ENCODE measurements at regions not wholly inside any gene's neighbourhood (a gene's known extent, or its start where the extent isn't known, plus 50 kb on each side); places are given as distances from the start of the nearest gene placed in this dataset.
A peak's percentile ranks its signal among the peaks of the same experiment; 100 is the strongest.

DNA sequence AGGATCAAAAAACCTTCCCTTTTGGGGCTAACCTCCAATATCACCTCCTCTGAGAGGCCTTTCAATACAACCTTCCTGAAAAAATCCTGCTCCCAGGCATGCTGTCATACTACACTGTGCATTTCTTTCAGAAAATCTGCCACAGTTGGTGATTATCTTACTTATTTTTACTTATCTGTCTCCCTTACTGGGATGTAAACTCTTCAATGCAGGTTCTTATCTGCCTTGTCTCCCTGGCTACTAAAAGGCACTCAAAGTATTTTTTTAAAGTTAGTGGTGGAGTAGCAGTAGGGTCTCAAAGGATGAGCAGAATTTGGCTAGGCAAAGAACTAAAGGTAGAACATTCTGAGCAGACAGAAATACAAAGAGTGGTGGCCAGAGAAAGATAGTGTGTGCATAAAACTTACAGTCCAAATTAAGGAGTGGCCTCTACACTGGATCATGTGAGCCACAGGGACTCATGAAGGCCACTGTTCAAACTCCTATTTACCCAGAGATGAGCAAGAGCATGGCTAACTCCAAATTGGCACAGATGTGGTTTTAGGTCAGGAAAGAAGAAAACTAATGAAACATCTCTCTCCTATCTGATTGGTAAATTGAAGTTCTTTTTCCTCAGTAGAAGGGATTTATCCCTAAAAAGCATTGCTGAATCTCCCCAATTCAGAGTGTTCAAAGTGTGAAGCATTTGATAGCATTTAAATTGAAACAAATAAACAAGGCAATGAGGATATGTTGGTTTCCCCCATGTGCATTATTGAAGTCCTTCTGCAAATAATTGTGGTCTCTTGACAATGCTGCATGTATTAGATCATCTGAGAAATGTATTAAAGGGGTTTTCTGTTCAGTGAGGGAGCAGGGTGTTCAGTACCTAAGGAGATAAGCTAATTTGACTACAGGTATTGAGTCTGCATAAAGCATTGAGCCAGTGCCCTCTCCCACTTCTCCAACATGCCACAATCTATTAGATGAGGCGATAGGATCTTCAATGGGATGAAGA is 285.5 kb downstream of the MREG start (continued):
- TF ChIP-seq, protein P1, sequence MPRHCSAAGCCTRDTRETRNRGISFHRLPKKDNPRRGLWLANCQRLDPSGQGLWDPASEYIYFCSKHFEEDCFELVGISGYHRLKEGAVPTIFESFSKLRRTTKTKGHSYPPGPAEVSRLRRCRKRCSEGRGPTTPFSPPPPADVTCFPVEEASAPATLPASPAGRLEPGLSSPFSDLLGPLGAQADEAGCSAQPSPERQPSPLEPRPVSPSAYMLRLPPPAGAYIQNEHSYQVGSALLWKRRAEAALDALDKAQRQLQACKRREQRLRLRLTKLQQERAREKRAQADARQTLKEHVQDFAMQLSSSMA (CRISPR knock-in tag; IDR thresholded peaks at IDR 0.05), result no peak
- no peak for TF ChIP-seq ZNF7 (CRISPR knock-in tag; IDR thresholded peaks at IDR 0.05)
- TF ChIP-seq ARHGAP35 (CRISPR knock-in tag; IDR thresholded peaks at IDR 0.05; ENCODE audit: borderline replicate concordance), result no peak
- no peak for TF ChIP-seq ZNF317 (CRISPR knock-in tag; IDR thresholded peaks at IDR 0.05)
- no peak for TF ChIP-seq ZNF253 (CRISPR knock-in tag; IDR thresholded peaks at IDR 0.05; ENCODE audit: borderline replicate concordance)
- TF ChIP-seq REPIN1 (CRISPR knock-in tag; IDR thresholded peaks at IDR 0.05; ENCODE audit: borderline replicate concordance, low read depth), result no peak
- TF ChIP-seq ATF7-NPFF (CRISPR knock-in tag; IDR thresholded peaks at IDR 0.05; ENCODE audit: low read depth), result no peak
- no peak for TF ChIP-seq ZKSCAN5 (CRISPR knock-in tag; IDR thresholded peaks at IDR 0.05)
- no peak for TF ChIP-seq ZNF577 (CRISPR knock-in tag; IDR thresholded peaks at IDR 0.05; ENCODE audit: borderline replicate concordance, low read depth)
- no peak for TF ChIP-seq ZNF672 (CRISPR knock-in tag; IDR thresholded peaks at IDR 0.05)
- no peak for TF ChIP-seq ZSCAN29 (CRISPR knock-in tag; conservative IDR thresholded peaks at IDR 0.05)
- TF ChIP-seq, protein P2, sequence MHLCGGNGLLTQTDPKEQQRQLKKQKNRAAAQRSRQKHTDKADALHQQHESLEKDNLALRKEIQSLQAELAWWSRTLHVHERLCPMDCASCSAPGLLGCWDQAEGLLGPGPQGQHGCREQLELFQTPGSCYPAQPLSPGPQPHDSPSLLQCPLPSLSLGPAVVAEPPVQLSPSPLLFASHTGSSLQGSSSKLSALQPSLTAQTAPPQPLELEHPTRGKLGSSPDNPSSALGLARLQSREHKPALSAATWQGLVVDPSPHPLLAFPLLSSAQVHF (CRISPR knock-in tag; IDR thresholded peaks at IDR 0.05), result no peak
- TF ChIP-seq FOXA1 (IDR thresholded peaks at IDR 0.05), result no peak
- peak; percentile 81 for TF ChIP-seq FOXA1 (CRISPR knock-in tag; IDR thresholded peaks at IDR 0.05)
- no peak for TF ChIP-seq CENPT (CRISPR knock-in tag; IDR thresholded peaks at IDR 0.05; ENCODE audit: low read depth)
- no peak for TF ChIP-seq TRIM24 (CRISPR knock-in tag; IDR thresholded peaks at IDR 0.05)
- TF ChIP-seq WIZ (CRISPR knock-in tag; IDR thresholded peaks at IDR 0.05), result no peak
- no peak for TF ChIP-seq NCOA2 (CRISPR knock-in tag; IDR thresholded peaks at IDR 0.05)
- no peak for TF ChIP-seq RFX5 (IDR thresholded peaks at IDR 0.05; ENCODE audit: low read depth, low read length)
- TF ChIP-seq, protein P3, sequence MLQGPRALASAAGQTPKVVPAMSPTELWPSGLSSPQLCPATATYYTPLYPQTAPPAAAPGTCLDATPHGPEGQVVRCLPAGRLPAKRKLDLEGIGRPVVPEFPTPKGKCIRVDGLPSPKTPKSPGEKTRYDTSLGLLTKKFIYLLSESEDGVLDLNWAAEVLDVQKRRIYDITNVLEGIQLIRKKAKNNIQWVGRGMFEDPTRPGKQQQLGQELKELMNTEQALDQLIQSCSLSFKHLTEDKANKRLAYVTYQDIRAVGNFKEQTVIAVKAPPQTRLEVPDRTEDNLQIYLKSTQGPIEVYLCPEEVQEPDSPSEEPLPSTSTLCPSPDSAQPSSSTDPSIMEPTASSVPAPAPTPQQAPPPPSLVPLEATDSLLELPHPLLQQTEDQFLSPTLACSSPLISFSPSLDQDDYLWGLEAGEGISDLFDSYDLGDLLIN (CRISPR knock-in tag; IDR thresholded peaks at IDR 0.05; ENCODE audit: borderline replicate concordance), result no peak
- TF ChIP-seq HNF4A (CRISPR knock-in tag; IDR thresholded peaks at IDR 0.05), result peak; percentile 66
- no peak for TF ChIP-seq NR1H2 (CRISPR knock-in tag; IDR thresholded peaks at IDR 0.05; ENCODE audit: borderline replicate concordance, low read depth)
- TF ChIP-seq GFI1 (CRISPR knock-in tag; IDR thresholded peaks at IDR 0.05; ENCODE audit: borderline replicate concordance), result 0 out of 2 replicates have a peak, but pooled peaks have one; percentile 27
- TF ChIP-seq, protein P4, sequence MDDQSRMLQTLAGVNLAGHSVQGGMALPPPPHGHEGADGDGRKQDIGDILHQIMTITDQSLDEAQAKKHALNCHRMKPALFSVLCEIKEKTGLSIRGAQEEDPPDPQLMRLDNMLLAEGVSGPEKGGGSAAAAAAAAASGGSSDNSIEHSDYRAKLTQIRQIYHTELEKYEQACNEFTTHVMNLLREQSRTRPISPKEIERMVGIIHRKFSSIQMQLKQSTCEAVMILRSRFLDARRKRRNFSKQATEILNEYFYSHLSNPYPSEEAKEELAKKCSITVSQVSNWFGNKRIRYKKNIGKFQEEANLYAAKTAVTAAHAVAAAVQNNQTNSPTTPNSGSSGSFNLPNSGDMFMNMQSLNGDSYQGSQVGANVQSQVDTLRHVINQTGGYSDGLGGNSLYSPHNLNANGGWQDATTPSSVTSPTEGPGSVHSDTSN (CRISPR knock-in tag; IDR thresholded peaks at IDR 0.05; ENCODE audit: borderline replicate concordance), result no peak
- TF ChIP-seq ZNF547 (CRISPR knock-in tag; IDR thresholded peaks at IDR 0.05), result no peak
- no peak for TF ChIP-seq ZNF720 (CRISPR knock-in tag; IDR thresholded peaks at IDR 0.05)
- TF ChIP-seq CCAR2 (optimal IDR thresholded peaks at IDR 0.05; ENCODE audit: low read depth, low read length), result no peak
- peak; percentile 76 for TF ChIP-seq FOSL2 (CRISPR knock-in tag; IDR thresholded peaks at IDR 0.05)

Data from HepG2 (cell line).